ENCODE measurements at regions not wholly inside any gene's neighbourhood (a gene's known extent, or its start where the extent isn't known, plus 50 kb on each side); places are given as distances from the start of the nearest gene placed in this dataset.

DNA sequence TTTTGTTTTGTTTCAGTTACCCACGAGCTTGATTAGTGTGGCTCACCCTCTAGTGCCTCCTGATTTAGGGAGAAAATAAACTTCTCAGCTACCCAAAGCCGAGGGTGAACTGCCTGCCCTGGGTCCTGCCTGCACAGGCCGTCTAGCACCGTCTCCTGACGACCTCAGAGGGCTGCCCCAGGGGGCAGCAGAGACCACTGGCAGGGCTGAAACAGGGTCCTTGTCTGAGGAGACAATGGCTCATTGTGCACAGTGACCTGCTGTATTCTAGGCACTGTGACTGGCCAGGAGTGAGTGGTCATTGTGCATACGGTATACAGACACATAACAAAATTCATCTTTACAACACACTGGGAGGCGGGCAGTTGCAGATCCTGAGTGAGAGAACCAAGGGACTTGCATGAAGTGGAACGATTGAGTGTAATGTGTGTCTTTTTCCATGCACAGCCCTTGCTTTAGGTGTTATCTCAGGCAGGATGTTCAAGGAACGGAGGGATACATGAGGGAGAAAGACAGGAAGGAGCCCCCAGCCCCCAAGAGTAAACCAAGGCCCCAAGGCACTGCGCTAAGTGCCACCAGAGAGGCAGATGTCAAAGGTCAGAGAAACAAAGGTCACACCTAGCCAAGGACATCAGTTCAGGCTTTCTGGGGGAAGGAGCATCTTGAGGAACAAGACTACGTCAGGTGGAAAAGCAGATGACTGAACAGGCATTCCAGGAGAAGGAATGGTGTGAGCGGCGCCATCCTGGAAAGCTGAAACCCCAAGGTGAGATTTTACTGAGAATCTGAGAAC is 421.3 kb downstream of the LPIN1 start:
- Histone ChIP-seq H4K20me1 (ENCODE audit: control insufficient read depth, insufficient read depth, low read length, poor library complexity, severe bottlenecking) (no peaks in the 10 kb centered on the region), H3K9ac (ENCODE audit: low read length) (no peak overlapping the region), H3K36me3 (replicated peaks in 1 of 2; ENCODE audit: control extremely low read depth in 1 of 2, control insufficient read depth in 1 of 2, extremely low read depth in 1 of 2, insufficient read depth in 2 of 2, low read length in 1 of 2) (no peaks in the 10 kb centered on the region), H3K4me1 (ENCODE audit: control insufficient read depth in 2 of 2, insufficient read depth in 2 of 2, low read length in 2 of 2) (peaks cover 20 to 28% of the 10 kb centered on the region in 2 donors), H3K27ac (ENCODE audit: low read length in 2 of 2) (no peak overlapping the region), H3K27me3 (replicated peaks in 1 of 4; ENCODE audit: control extremely low read depth in 1 of 4, control insufficient read depth in 3 of 4, insufficient read depth in 4 of 4, low read length in 3 of 4) (no peaks in the 10 kb centered on the region), H3K4me2 (replicated peaks; ENCODE audit: low read depth, low read length, poor library complexity, severe bottlenecking) (no peak overlapping the region), H3K79me2 (ENCODE audit: control insufficient read depth, insufficient read depth, low read length) (no peaks in the 10 kb centered on the region), H2AFZ (ENCODE audit: insufficient read depth, low read depth, low read length, poor library complexity, severe bottlenecking) (no peak overlapping the region), H3K9me3 (ENCODE audit: control extremely low read depth in 1 of 3, control insufficient read depth in 2 of 3, insufficient read depth in 1 of 3, low read length in 2 of 3) (peaks cover 0 to 5% (median 0%) of the 10 kb centered on the region in 3 donors), H3K4me3 (ENCODE audit: control extremely low read depth in 1 of 5, extremely low read depth in 1 of 5, insufficient read depth in 1 of 5, low read depth in 2 of 5, low read length in 4 of 5) (no peak overlapping the region)
- ATAC-seq (ENCODE audit: low read depth) (no peak), DNase-seq (no peak)
- Mint-ChIP-seq H3K27ac (no peak overlapping the region), H3K9me3 (ENCODE audit: insufficient read depth) (no peaks in the 10 kb centered on the region), H3K4me1 (peaks cover 37% of the 10 kb centered on the region), H3K4me3 (no peak overlapping the region), H3K27me3 (no peaks in the 10 kb centered on the region)
- ChIA-PET POLR2A (no interaction called here), CTCF (interaction anchor here (0.6 to 1.6 kb wide), 3 partner anchors 11 to 763 kb away, joined by 3 to 4 read pairs (median 3); no protein-coding TSS in a partner anchor)
- 80% methylated on average over 9 of the region's 13 CpGs for WGBS (ENCODE audit: insufficient coverage)
- no peak for TF ChIP-seq EZH2 (IDR thresholded peaks at IDR 0.05; ENCODE audit: borderline replicate concordance, insufficient read depth, low read depth, low read length, poor library complexity, severe bottlenecking)
- TF ChIP-seq, protein P1, sequence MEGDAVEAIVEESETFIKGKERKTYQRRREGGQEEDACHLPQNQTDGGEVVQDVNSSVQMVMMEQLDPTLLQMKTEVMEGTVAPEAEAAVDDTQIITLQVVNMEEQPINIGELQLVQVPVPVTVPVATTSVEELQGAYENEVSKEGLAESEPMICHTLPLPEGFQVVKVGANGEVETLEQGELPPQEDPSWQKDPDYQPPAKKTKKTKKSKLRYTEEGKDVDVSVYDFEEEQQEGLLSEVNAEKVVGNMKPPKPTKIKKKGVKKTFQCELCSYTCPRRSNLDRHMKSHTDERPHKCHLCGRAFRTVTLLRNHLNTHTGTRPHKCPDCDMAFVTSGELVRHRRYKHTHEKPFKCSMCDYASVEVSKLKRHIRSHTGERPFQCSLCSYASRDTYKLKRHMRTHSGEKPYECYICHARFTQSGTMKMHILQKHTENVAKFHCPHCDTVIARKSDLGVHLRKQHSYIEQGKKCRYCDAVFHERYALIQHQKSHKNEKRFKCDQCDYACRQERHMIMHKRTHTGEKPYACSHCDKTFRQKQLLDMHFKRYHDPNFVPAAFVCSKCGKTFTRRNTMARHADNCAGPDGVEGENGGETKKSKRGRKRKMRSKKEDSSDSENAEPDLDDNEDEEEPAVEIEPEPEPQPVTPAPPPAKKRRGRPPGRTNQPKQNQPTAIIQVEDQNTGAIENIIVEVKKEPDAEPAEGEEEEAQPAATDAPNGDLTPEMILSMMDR (IDR thresholded peaks at IDR 0.05): no peak
- intact Hi-C loops (cut with micrococcal nuclease): loop anchor here (2.0 kb wide), 1 partner anchor 17 kb away; no protein-coding TSS in a partner anchor

GRCh38 chr2:12168354-12168753 is 421.9 kb downstream of the LPIN1 start:
- Histone ChIP-seq H3K4me1 (ENCODE audit: control insufficient read depth in 2 of 2, insufficient read depth in 2 of 2, low read length in 2 of 2) (peaks cover 20 to 28% of the 10 kb centered on the region in 2 donors), H3K9ac (ENCODE audit: low read length) (no peak overlapping the region), H3K4me2 (replicated peaks; ENCODE audit: low read depth, low read length, poor library complexity, severe bottlenecking) (no peak overlapping the region), H3K9me3 (ENCODE audit: control extremely low read depth in 1 of 3, control insufficient read depth in 2 of 3, insufficient read depth in 1 of 3, low read length in 2 of 3) (peaks cover 0 to 5% (median 0%) of the 10 kb centered on the region in 3 donors), H3K36me3 (replicated peaks in 1 of 2; ENCODE audit: control extremely low read depth in 1 of 2, control insufficient read depth in 1 of 2, extremely low read depth in 1 of 2, insufficient read depth in 2 of 2, low read length in 1 of 2) (no peaks in the 10 kb centered on the region), H3K27ac (ENCODE audit: low read length in 2 of 2) (no peak overlapping the region), H3K79me2 (ENCODE audit: control insufficient read depth, insufficient read depth, low read length) (no peaks in the 10 kb centered on the region), H3K27me3 (replicated peaks in 1 of 4; ENCODE audit: control extremely low read depth in 1 of 4, control insufficient read depth in 3 of 4, insufficient read depth in 4 of 4, low read length in 3 of 4) (no peaks in the 10 kb centered on the region), H3K4me3 (ENCODE audit: control extremely low read depth in 1 of 5, extremely low read depth in 1 of 5, insufficient read depth in 1 of 5, low read depth in 2 of 5, low read length in 4 of 5) (no peak overlapping the region), H2AFZ (ENCODE audit: insufficient read depth, low read depth, low read length, poor library complexity, severe bottlenecking) (no peak overlapping the region), H4K20me1 (ENCODE audit: control insufficient read depth, insufficient read depth, low read length, poor library complexity, severe bottlenecking) (no peaks in the 10 kb centered on the region)
- Mint-ChIP-seq H3K4me1 (peaks cover 38% of the 10 kb centered on the region), H3K27ac (no peak overlapping the region), H3K9me3 (ENCODE audit: insufficient read depth) (no peaks in the 10 kb centered on the region), H3K27me3 (no peaks in the 10 kb centered on the region), H3K4me3 (no peak overlapping the region)
- DNase-seq: no peak
- TF ChIP-seq EZH2 (IDR thresholded peaks at IDR 0.05; ENCODE audit: borderline replicate concordance, insufficient read depth, low read depth, low read length, poor library complexity, severe bottlenecking): no peak
- TF ChIP-seq, protein P1 (IDR thresholded peaks at IDR 0.05): no peak
- 98% methylated on average over 6 of the region's 6 CpGs for WGBS (ENCODE audit: insufficient coverage)
- ChIA-PET POLR2A (no interaction called here), CTCF (interaction anchor here (0.6 to 1.6 kb wide), 5 partner anchors 11 to 839 kb away, joined by 3 to 5 read pairs (median 3); no protein-coding TSS in a partner anchor)
- intact Hi-C loops (cut with micrococcal nuclease): loop anchor here (2.0 kb wide), 1 partner anchor 18 kb away; no protein-coding TSS in a partner anchor
- ATAC-seq (ENCODE audit: low read depth): no peak

Data from B cell (primary cell).